ENCODE measurements at regions not wholly inside any gene's neighbourhood (a gene's known extent, or its start where the extent isn't known, plus 50 kb on each side); places are given as distances from the start of the nearest gene placed in this dataset.

DNA sequence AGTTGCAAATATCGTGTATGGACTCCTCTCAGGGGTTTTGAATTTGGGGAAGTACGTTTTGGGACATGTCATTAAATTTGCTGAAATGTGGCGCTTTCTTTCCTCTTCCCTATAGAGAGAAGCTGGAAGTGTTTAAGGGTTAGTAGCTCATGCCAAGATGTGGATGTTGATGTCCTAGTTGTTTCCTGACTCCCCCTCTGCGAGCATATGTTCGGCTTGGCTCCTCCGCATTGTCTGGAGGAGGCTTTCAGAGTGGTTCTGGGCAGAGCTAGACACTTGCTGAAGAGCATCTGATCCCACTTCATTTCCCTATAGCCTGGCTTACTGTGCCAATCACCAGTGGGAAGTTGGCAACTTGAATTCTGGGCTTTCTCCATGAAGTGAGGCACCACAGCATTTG is 347.4 kb upstream of the B3GALT2 start:
- no peaks in the 10 kb centered on the region for H3K27me3 ChIP-seq (ENCODE audit: low read depth)
- no peak overlapping the region for H3K27ac ChIP-seq
- H3K4me3 ChIP-seq = no peak overlapping the region
- ATAC-seq = no peak
- no peak for DNase-seq
- intact Hi-C loops (cut with DNase I) = no loop called here
- TF ChIP-seq, protein P1, sequence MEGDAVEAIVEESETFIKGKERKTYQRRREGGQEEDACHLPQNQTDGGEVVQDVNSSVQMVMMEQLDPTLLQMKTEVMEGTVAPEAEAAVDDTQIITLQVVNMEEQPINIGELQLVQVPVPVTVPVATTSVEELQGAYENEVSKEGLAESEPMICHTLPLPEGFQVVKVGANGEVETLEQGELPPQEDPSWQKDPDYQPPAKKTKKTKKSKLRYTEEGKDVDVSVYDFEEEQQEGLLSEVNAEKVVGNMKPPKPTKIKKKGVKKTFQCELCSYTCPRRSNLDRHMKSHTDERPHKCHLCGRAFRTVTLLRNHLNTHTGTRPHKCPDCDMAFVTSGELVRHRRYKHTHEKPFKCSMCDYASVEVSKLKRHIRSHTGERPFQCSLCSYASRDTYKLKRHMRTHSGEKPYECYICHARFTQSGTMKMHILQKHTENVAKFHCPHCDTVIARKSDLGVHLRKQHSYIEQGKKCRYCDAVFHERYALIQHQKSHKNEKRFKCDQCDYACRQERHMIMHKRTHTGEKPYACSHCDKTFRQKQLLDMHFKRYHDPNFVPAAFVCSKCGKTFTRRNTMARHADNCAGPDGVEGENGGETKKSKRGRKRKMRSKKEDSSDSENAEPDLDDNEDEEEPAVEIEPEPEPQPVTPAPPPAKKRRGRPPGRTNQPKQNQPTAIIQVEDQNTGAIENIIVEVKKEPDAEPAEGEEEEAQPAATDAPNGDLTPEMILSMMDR (IDR thresholded peaks at IDR 0.05) = no peak
- no peaks in the 10 kb centered on the region for H3K4me1 ChIP-seq
- no peaks in the 10 kb centered on the region for H3K36me3 ChIP-seq
- no peaks in the 10 kb centered on the region for H3K9me3 ChIP-seq

DNA sequence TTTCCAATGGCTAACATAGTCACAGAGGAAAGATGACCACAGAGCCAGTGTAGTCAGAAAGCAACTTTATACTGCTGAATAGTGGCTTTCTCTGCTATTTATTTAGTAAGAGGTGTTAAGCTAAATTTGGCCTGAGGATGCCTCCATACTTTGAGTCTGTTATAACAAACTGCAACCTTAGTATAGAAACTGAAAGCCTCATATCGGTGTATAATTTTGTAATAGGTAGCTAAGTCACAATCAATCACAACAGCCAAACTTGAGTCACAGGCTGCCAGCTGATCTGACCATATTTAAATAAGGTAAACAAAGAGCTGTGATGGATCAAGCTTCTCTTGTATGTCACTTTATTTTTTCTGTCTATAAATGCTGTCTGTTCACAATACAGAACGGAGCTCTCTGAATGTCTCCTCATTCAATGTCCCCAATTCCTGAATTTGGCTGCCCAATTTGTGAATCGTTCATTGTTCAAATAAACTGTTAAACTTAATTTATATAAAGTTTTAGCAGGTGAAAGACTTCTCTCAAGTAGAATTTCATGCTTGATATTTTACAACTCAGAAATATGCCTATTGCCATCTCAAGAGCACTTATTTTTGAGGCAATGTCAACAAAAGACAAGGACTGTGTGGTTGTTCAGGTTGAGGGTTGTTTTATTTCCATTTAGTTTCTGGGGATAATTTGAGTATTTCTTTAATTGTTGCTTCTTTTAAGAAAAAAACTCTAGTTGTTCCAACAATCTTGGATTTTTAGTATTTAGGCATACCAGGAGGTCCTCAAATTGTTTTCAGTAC is 339.7 kb upstream of the B3GALT2 start:
- H3K36me3 ChIP-seq = no peaks in the 10 kb centered on the region
- no peaks in the 10 kb centered on the region for H3K9me3 ChIP-seq
- no peaks in the 10 kb centered on the region for H3K27me3 ChIP-seq (ENCODE audit: low read depth)
- TF ChIP-seq, protein P1 (IDR thresholded peaks at IDR 0.05) = no peak
- ATAC-seq = peak; percentile 38 to 74
- intact Hi-C loops (cut with DNase I) = no loop called here
- no peak overlapping the region for H3K27ac ChIP-seq
- no peak overlapping the region for H3K4me3 ChIP-seq
- no peaks in the 10 kb centered on the region for H3K4me1 ChIP-seq
- no peak for DNase-seq

DNA sequence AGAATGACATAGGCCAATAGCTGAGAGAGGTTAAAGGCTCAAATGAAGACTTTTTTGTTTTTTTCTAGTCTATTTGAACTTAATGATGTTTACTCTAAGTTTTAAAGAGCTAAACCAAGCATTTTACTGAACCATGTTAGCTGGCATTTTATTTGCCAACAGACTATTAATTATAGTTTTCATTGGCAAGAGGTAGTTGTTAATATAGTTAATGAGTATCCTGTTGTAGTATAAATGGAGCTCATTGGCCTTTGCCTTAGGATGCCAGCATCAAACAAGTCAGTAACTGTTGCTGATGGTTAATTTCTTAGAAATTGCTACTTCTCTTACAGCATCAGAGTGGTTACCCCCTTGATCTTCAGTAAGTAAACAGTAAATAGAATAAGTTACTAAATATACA is 339.0 kb upstream of the B3GALT2 start:
- H3K36me3 ChIP-seq = no peaks in the 10 kb centered on the region
- TF ChIP-seq, protein P1 (IDR thresholded peaks at IDR 0.05) = no peak
- no peak overlapping the region for H3K4me3 ChIP-seq
- intact Hi-C loops (cut with DNase I) = no loop called here
- no peaks in the 10 kb centered on the region for H3K27me3 ChIP-seq (ENCODE audit: low read depth)
- no peaks in the 10 kb centered on the region for H3K9me3 ChIP-seq
- H3K4me1 ChIP-seq = no peaks in the 10 kb centered on the region
- ATAC-seq (no peak), DNase-seq (no peak)
- H3K27ac ChIP-seq = no peak overlapping the region

DNA sequence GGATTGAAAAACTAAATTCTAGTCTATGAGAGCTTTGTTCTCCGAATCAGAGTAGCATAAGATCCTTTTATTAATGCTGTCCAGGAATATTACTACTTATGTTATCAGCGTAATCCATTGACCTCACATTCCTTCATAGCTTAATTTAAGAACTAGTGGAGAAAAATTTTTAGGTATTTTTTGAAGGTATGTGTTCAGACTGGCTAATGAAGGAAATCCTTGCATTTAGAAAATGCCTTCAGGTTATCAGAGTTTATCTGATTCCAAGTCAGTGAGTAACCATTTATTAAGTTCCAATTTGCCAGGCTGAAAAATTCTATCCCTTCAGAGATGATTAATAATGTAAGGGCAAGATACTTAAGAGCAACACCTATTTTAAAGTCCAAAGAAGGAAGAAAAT is 338.2 kb upstream of the B3GALT2 start:
- DNase-seq (no peak), ATAC-seq (no peak)
- no peaks in the 10 kb centered on the region for H3K9me3 ChIP-seq
- no peaks in the 10 kb centered on the region for H3K36me3 ChIP-seq
- TF ChIP-seq, protein P1 (IDR thresholded peaks at IDR 0.05) = no peak
- H3K27me3 ChIP-seq (ENCODE audit: low read depth) = no peaks in the 10 kb centered on the region
- intact Hi-C loops (cut with DNase I) = no loop called here
- H3K4me3 ChIP-seq = no peak overlapping the region
- no peak overlapping the region for H3K27ac ChIP-seq
- no peaks in the 10 kb centered on the region for H3K4me1 ChIP-seq

DNA sequence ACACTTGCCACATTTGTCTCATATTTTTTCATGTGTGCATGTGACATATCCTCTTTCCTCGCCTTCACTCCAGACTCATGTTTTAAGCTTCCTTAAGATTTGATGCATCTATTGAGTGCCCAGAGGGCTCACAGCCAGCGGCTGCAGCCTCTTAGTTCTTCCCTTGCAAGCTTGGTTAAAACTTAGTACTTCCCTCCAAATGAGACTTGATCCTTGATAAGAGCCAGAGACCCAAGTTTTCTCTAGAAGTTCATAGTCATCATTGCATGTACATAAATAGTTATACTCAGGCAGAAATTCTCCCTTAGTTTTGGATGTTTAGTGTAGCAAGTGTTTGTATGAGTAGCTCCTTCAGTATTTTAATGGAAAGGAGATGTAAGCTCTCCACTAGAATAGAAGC is 337.6 kb upstream of the B3GALT2 start:
- Histone ChIP-seq H3K27ac (no peak overlapping the region), H3K36me3 (no peaks in the 10 kb centered on the region), H3K4me3 (no peak overlapping the region), H3K4me1 (no peaks in the 10 kb centered on the region), H3K27me3 (ENCODE audit: low read depth) (no peaks in the 10 kb centered on the region), H3K9me3 (no peaks in the 10 kb centered on the region)
- TF ChIP-seq, protein P1 (IDR thresholded peaks at IDR 0.05) = no peak
- no peak for DNase-seq
- intact Hi-C loops (cut with DNase I) = no loop called here
- ATAC-seq = no peak
